ENCODE measurements at regions not wholly inside any gene's neighbourhood (a gene's known extent, or its start where the extent isn't known, plus 50 kb on each side); places are given as distances from the start of the nearest gene placed in this dataset.

DNA sequence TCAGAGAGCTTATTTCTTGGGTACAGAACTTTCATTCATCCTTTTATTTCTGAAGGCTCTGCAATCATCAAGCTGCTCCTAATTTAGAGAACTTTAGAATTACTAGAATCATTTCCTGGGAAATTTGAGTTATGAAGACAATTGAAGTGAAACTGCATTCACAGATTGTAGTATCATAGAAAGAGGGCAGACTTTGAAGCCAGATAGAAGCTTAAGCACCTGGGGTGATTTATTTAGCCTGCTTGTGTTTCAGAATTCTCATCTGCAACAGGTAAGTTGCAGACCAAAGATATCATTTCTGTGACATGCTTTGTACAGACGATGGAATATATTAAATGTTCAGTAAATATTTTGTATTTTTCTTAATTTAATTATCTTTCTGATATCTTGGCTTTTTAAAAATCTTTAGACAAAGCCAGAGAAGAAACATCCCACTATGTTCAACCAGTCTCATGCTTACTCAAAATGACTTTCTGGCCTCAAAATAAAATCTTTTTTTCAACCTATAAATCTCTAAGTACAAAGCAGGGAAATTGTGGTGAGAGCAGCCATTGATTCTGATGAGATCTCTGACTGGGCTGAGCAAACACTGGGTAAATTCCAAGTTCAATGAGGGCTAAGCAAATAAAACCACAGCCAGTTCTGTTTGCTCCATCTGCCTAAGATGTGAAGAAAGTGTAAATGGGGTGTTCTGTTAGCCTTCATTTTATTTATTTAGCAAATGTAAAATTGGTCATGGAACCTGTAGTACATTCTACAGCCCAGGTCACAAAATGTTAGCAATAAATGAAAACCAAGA lies 264.7 kb upstream of the CCNG1 start:
- no peak for FAIRE-seq

DNA sequence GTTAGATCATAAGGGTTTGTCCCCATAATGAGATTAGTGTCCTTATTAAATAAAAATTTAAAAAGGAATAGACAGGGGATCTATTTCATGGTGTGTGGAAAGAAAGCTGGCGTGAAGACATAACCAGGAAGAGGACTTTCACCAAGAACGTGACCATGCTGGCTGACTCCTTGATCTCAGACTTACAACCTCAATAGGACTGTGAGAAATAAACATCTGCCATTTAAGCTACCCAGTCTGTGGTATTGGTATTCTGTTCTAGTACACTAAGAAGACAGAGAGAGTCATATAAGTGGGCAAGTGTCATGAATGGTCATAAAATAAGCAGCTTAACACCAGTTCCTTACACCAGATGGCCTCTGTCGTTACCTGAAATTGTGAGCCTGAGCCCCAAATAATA lies 259.4 kb upstream of the CCNG1 start:
- DNase-seq (ENCODE audit: insufficient read length, low spot score): no peak
- TF ChIP-seq, protein P1, sequence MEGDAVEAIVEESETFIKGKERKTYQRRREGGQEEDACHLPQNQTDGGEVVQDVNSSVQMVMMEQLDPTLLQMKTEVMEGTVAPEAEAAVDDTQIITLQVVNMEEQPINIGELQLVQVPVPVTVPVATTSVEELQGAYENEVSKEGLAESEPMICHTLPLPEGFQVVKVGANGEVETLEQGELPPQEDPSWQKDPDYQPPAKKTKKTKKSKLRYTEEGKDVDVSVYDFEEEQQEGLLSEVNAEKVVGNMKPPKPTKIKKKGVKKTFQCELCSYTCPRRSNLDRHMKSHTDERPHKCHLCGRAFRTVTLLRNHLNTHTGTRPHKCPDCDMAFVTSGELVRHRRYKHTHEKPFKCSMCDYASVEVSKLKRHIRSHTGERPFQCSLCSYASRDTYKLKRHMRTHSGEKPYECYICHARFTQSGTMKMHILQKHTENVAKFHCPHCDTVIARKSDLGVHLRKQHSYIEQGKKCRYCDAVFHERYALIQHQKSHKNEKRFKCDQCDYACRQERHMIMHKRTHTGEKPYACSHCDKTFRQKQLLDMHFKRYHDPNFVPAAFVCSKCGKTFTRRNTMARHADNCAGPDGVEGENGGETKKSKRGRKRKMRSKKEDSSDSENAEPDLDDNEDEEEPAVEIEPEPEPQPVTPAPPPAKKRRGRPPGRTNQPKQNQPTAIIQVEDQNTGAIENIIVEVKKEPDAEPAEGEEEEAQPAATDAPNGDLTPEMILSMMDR (IDR thresholded peaks at IDR 0.05; ENCODE audit: insufficient read depth, missing control alignments): no peak
- FAIRE-seq: no peak

More for the DNA sequence above, 264.7 kb upstream of the CCNG1 start:
- TF ChIP-seq, protein P1 (IDR thresholded peaks at IDR 0.05; ENCODE audit: insufficient read depth, missing control alignments): no peak
- DNase-seq (ENCODE audit: insufficient read length, low spot score): no peak

DNA sequence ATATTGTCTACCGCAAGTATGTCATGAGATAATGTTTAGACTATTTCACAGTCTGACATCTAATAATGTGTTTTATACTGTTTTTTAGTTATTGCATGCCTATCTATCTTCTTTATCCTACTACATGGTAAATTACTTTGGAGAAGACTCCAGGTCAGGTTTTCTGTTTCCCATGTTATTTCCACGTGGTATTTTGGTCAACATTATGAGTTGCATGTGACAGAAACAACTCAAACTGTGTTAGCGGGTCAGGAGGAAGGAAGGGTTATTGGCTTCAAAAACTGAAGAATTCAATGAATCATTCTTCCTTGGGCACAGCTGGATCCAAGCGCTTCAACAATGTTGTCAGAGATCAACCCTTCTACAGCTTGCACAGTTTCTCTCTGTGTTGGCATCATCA lies 252.1 kb upstream of the CCNG1 start:
- TF ChIP-seq, protein P1 (IDR thresholded peaks at IDR 0.05; ENCODE audit: insufficient read depth, missing control alignments): no peak
- DNase-seq (ENCODE audit: insufficient read length, low spot score) (no peak), FAIRE-seq (peak; percentile 6)

DNA sequence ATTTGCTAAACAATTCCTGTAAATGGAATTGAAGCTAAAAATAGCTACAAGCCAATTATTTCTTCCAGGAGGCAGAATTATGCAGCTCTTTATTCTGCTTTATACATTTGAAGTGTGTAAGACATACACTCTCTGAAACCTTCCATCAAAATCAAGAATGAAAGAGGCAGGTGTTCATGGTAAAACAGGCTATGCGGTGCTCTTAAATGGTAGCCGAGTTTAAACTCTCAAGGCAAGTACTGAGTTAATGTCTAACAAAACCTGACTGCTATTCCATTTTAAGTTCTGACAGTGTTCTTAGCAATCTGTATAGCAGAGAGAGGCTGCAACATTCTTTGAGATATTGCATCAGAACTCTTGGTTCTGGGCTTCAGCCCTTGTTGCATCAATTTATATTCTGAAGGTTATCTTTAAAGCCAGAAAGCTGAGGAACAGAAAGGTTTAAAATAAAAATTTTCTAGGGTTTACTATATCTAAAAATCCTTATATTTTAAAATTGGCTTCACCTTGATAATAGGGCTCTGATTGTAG lies 248.3 kb upstream of the CCNG1 start:
- no peak for DNase-seq (ENCODE audit: insufficient read length, low spot score)
- no peak for FAIRE-seq
- TF ChIP-seq, protein P1 (IDR thresholded peaks at IDR 0.05; ENCODE audit: insufficient read depth, missing control alignments): no peak

DNA sequence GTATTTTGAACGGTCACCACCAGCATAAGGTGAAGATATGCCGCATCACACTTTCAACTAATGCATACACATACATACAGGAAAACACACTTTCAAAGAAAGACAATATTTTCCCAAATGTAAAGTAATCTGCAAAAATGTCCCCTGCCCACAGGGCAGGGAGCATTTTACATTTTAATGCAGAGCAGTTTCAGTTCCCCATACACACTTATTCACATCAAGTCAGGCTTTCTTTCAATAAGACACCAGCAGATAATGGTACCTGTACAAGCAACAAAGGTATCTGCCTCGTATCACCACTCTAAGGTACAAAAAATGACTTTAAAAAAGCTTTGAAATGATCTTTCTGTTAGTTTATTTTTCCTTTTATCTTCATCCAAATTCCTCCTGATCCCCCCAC lies 247.1 kb upstream of the CCNG1 start:
- FAIRE-seq (no peak), DNase-seq (ENCODE audit: insufficient read length, low spot score) (no peak)
- TF ChIP-seq, protein P1 (IDR thresholded peaks at IDR 0.05; ENCODE audit: insufficient read depth, missing control alignments): no peak

DNA sequence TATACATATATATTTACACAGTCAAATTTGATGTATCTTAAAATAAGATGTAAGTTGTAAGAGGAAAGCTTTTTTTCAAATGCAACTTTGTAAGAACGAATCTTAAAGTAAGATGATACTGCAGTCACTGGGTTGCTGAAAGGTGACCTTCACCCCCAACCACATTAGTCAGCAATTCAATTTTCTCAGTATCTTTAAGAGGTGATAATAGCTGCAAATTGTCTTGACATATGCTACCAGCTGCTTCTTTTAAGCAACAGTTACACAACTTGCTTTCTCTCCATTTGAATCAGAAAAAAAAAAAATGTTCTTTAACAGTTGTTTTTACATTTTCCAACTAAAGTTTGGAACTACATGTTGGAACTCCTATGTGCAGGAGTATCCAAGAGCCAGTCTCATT lies 246.6 kb upstream of the CCNG1 start:
- no peak for FAIRE-seq
- DNase-seq (ENCODE audit: insufficient read length, low spot score): no peak
- TF ChIP-seq, protein P1 (IDR thresholded peaks at IDR 0.05; ENCODE audit: insufficient read depth, missing control alignments): no peak

DNA sequence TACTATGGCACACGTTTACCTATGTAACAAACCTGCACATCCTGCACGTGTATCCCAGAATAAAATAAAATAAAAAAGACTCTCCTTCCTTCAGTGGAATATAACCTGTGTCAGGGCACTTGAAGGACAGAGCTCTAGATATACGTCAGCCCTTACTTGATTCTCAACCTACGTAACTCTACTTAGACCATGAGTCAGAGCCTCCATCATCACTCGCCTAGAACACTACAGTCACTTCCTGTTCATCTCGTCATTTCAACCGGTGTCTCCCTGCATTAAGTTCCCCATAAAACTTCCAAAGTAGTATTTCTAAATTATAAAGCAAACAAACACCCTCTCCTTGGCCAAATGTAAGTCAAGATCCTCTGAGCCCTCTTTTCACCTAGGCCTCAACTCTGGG lies 243.5 kb upstream of the CCNG1 start:
- FAIRE-seq: no peak
- TF ChIP-seq, protein P1 (IDR thresholded peaks at IDR 0.05; ENCODE audit: insufficient read depth, missing control alignments): no peak
- DNase-seq (ENCODE audit: insufficient read length, low spot score): no peak
